Thyroid gland (tissue), 4 donors: ENCODE measurements at regions not wholly inside any gene's neighbourhood (a gene's known extent, or its start where the extent isn't known, plus 50 kb on each side); places are given as distances from the start of the nearest gene placed in this dataset.

ENCODE experiments used
- POLR2A ChIP-seq, 2 donors: fragments of 450-650 bp; IDR thresholded peaks; one replicate each; pipeline ENCODE4 v1.6.1; 2017; ENCODE audit warnings: antibody characterized with exemption in 2 of 2, mild to moderate bottlenecking in 2 of 2, moderate library complexity in 1 of 2
- TF ChIP-seq, protein P1 (sequence below), 6 experiments: fragments of 200-600 bp in 3 of 6; fragments of 450-650 bp in 3 of 6; sonication (generic) in 3 of 6; IDR thresholded peaks; one replicate each; pipeline ENCODE4 v1.5.1; 2016 to 2019; ENCODE audit warnings: antibody characterized with exemption in 6 of 6, mild to moderate bottlenecking in 2 of 6, inconsistent platforms in 1 of 6, moderate library complexity in 1 of 6

DNA sequence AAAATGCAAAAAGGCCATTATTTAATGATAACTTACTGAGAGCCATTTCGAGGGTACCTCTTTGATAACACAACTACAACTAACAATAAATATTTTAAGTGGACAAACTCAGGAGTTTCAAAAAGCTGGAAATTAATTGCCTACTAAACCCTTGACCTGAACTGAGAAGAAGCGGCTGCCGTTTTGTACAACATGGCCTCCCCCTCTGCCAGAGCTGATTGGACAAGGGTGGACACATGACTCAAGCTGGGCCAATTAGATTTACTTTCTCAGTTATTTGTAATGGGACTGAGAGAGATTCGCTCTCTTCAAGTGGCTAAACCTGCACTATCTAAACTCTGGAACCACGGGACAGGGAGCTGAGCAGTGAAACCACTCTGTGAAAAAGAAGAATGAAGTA, 135.9 kb upstream of the SERPINE2 start:
- TF ChIP-seq, protein P1, sequence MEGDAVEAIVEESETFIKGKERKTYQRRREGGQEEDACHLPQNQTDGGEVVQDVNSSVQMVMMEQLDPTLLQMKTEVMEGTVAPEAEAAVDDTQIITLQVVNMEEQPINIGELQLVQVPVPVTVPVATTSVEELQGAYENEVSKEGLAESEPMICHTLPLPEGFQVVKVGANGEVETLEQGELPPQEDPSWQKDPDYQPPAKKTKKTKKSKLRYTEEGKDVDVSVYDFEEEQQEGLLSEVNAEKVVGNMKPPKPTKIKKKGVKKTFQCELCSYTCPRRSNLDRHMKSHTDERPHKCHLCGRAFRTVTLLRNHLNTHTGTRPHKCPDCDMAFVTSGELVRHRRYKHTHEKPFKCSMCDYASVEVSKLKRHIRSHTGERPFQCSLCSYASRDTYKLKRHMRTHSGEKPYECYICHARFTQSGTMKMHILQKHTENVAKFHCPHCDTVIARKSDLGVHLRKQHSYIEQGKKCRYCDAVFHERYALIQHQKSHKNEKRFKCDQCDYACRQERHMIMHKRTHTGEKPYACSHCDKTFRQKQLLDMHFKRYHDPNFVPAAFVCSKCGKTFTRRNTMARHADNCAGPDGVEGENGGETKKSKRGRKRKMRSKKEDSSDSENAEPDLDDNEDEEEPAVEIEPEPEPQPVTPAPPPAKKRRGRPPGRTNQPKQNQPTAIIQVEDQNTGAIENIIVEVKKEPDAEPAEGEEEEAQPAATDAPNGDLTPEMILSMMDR (IDR thresholded peaks at IDR 0.05), result no peak
- no peak for TF ChIP-seq POLR2A (IDR thresholded peaks at IDR 0.05)
